ENCODE measurements at regions not wholly inside any gene's neighbourhood (a gene's known extent, or its start where the extent isn't known, plus 50 kb on each side); places are given as distances from the start of the nearest gene placed in this dataset.

DNA sequence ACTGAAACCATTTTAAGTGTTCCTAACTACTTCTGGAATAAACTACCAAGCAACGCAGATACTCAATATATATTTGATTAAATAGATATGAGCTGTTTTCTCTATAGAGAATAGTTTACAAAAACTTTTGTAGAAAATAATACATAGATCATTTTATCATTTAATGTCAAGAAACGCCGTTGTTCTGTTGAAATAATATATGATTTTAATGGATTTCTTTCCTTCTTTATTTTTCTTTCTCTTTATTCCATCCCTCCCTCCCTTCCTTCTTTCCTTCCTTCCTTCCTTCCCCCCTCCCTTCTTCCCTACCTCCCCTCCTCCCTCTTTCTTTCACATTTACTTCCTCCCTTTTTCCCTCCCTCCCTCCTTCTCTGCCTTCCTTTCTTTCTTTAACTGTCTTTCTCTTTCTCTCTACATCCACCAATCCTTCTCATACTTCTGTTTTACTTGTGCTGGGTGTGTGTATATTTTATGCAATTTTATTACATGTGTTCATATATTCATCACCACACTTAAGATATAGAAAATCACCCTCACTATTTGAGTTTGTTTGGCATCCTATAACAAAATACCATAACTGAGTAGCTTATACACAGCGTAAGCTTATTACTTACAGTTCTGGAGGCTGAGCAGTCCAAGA, 230.9 kb upstream of the BRINP3 start:
- TF ChIP-seq POLR2AphosphoS5 (IDR thresholded peaks at IDR 0.05) (no peak), POLR2A (IDR thresholded peaks at IDR 0.05) (no peak)
- TF ChIP-seq, protein P1, sequence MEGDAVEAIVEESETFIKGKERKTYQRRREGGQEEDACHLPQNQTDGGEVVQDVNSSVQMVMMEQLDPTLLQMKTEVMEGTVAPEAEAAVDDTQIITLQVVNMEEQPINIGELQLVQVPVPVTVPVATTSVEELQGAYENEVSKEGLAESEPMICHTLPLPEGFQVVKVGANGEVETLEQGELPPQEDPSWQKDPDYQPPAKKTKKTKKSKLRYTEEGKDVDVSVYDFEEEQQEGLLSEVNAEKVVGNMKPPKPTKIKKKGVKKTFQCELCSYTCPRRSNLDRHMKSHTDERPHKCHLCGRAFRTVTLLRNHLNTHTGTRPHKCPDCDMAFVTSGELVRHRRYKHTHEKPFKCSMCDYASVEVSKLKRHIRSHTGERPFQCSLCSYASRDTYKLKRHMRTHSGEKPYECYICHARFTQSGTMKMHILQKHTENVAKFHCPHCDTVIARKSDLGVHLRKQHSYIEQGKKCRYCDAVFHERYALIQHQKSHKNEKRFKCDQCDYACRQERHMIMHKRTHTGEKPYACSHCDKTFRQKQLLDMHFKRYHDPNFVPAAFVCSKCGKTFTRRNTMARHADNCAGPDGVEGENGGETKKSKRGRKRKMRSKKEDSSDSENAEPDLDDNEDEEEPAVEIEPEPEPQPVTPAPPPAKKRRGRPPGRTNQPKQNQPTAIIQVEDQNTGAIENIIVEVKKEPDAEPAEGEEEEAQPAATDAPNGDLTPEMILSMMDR (IDR thresholded peaks at IDR 0.05) = no peak
